ENCODE measurements at regions not wholly inside any gene's neighbourhood (a gene's known extent, or its start where the extent isn't known, plus 50 kb on each side); places are given as distances from the start of the nearest gene placed in this dataset.

- no peaks in the 10 kb centered on the region for H3K36me3 Mint-ChIP-seq (ENCODE audit: low read depth)
Observed at GRCh38 chr7:32150039-32150438, 79.8 kb upstream of the PDE1C start.

GRCh38 chr7:32147546-32148268, 77.5 kb upstream of the PDE1C start:
- TF ChIP-seq, protein P1, sequence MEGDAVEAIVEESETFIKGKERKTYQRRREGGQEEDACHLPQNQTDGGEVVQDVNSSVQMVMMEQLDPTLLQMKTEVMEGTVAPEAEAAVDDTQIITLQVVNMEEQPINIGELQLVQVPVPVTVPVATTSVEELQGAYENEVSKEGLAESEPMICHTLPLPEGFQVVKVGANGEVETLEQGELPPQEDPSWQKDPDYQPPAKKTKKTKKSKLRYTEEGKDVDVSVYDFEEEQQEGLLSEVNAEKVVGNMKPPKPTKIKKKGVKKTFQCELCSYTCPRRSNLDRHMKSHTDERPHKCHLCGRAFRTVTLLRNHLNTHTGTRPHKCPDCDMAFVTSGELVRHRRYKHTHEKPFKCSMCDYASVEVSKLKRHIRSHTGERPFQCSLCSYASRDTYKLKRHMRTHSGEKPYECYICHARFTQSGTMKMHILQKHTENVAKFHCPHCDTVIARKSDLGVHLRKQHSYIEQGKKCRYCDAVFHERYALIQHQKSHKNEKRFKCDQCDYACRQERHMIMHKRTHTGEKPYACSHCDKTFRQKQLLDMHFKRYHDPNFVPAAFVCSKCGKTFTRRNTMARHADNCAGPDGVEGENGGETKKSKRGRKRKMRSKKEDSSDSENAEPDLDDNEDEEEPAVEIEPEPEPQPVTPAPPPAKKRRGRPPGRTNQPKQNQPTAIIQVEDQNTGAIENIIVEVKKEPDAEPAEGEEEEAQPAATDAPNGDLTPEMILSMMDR (IDR thresholded peaks at IDR 0.05; ENCODE audit: unreplicated experiment in 3 of 3): no peak
- H3K27ac Mint-ChIP-seq: no peak overlapping the region
- H3K4me1 Mint-ChIP-seq: peaks cover 11% of the 10 kb centered on the region
- H3K36me3 Mint-ChIP-seq (ENCODE audit: low read depth): no peaks in the 10 kb centered on the region
- no peaks in the 10 kb centered on the region for H3K27me3 Mint-ChIP-seq (ENCODE audit: low read depth)
- peaks cover 6% of the 10 kb centered on the region for H3K9me3 Mint-ChIP-seq
- H3K4me3 Mint-ChIP-seq: no peak overlapping the region

More at GRCh38 chr7:32150039-32150438, 79.8 kb upstream of the PDE1C start:
- H3K4me3 Mint-ChIP-seq: no peak overlapping the region
- no peaks in the 10 kb centered on the region for H3K4me1 Mint-ChIP-seq
- TF ChIP-seq, protein P1 (IDR thresholded peaks at IDR 0.05; ENCODE audit: unreplicated experiment in 3 of 3): no peak
- H3K9me3 Mint-ChIP-seq: peaks cover 6% of the 10 kb centered on the region
- H3K27me3 Mint-ChIP-seq (ENCODE audit: low read depth): no peaks in the 10 kb centered on the region
- no peak overlapping the region for H3K27ac Mint-ChIP-seq

DNA sequence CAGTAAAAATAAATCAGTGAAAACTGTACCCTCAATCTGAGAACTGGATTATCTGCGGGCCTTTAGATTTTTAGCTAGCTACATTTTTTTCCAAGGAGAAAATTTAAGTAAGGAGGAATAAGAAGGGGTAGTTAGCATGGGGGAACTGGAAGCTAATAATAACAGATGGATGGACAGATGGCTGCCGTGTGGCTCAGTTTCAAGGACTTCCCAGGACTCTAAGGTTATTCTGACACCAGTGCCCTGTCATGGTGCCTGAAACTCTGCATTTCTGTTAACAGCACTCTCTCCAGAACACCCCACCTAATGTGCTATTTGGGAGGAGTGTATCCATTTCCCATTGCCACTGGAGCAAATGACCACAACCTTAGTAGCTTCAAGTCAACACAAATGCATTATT, 75.7 kb upstream of the PDE1C start:
- H3K27ac Mint-ChIP-seq: no peak overlapping the region
- TF ChIP-seq, protein P1 (IDR thresholded peaks at IDR 0.05; ENCODE audit: unreplicated experiment in 3 of 3): no peak
- H3K27me3 Mint-ChIP-seq (ENCODE audit: low read depth): no peaks in the 10 kb centered on the region
- H3K4me1 Mint-ChIP-seq: peaks cover 11% of the 10 kb centered on the region
- H3K4me3 Mint-ChIP-seq: no peak overlapping the region
- no peaks in the 10 kb centered on the region for H3K36me3 Mint-ChIP-seq (ENCODE audit: low read depth)
- peaks cover 1% of the 10 kb centered on the region for H3K9me3 Mint-ChIP-seq

DNA sequence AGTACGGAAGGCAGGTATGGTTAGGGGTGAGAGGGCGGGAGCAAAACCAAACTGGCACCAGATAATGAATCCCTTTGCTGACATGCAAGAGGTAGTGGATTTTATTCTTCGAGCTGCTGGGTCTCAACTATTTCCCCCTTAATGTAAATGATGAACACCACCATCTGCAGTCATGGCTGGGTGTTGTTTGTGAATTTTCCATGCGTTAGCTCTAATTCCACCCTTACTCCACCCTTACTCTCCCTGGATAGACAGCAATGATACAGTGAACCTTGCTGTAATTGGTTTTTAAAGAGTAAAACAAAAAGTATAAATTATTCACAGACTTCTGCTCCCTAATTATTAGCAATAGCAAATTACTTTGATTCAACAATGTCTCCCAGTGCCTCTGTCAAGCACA, 74.5 kb upstream of the PDE1C start:
- no peak overlapping the region for H3K27ac Mint-ChIP-seq
- TF ChIP-seq, protein P1 (IDR thresholded peaks at IDR 0.05; ENCODE audit: unreplicated experiment in 3 of 3): no peak
- H3K4me3 Mint-ChIP-seq: no peak overlapping the region
- H3K27me3 Mint-ChIP-seq (ENCODE audit: low read depth): no peaks in the 10 kb centered on the region
- peaks cover 11% of the 10 kb centered on the region for H3K4me1 Mint-ChIP-seq
- H3K9me3 Mint-ChIP-seq: no peaks in the 10 kb centered on the region
- no peaks in the 10 kb centered on the region for H3K36me3 Mint-ChIP-seq (ENCODE audit: low read depth)

DNA sequence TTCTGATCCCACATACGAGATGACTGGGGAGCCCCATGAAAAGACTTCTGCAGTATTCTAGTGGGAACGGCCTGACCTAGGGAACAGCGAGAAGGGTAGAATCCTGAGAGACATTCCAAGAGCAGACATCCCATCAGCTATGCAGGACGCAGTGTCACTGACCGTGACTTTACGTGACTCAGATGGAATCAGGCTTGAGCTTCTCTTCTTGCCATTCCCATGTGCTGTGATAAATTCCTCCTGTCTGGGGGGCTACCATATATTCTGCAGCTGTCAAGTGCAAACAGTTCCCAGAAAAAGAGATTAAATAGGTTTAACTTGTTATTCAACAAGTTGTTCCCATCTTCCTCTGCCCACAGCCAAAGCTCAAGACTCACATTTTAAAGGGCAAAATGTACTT, 73.1 kb upstream of the PDE1C start:
- Mint-ChIP-seq H3K4me1 (peaks cover 11% of the 10 kb centered on the region), H3K4me3 (no peak overlapping the region), H3K27me3 (ENCODE audit: low read depth) (no peaks in the 10 kb centered on the region), H3K27ac (peak overlapping the region in 1 of 3 experiments; percentile 71), H3K9me3 (no peaks in the 10 kb centered on the region), H3K36me3 (ENCODE audit: low read depth) (no peaks in the 10 kb centered on the region)
- TF ChIP-seq, protein P1 (IDR thresholded peaks at IDR 0.05; ENCODE audit: unreplicated experiment in 3 of 3): no peak

GRCh38 chr7:32142649-32143048, 72.4 kb upstream of the PDE1C start:
- Mint-ChIP-seq H3K36me3 (ENCODE audit: low read depth) (no peaks in the 10 kb centered on the region), H3K27ac (peak overlapping the region in 1 of 3 experiments; percentile 71), H3K4me3 (no peak overlapping the region), H3K9me3 (no peaks in the 10 kb centered on the region), H3K4me1 (peaks cover 11% of the 10 kb centered on the region), H3K27me3 (ENCODE audit: low read depth) (no peaks in the 10 kb centered on the region)
- TF ChIP-seq, protein P1 (IDR thresholded peaks at IDR 0.05; ENCODE audit: unreplicated experiment in 3 of 3): no peak

Measured in nephron (organoid).